ENCODE measurements at regions not wholly inside any gene's neighbourhood (a gene's known extent, or its start where the extent isn't known, plus 50 kb on each side); places are given as distances from the start of the nearest gene placed in this dataset.

DNA sequence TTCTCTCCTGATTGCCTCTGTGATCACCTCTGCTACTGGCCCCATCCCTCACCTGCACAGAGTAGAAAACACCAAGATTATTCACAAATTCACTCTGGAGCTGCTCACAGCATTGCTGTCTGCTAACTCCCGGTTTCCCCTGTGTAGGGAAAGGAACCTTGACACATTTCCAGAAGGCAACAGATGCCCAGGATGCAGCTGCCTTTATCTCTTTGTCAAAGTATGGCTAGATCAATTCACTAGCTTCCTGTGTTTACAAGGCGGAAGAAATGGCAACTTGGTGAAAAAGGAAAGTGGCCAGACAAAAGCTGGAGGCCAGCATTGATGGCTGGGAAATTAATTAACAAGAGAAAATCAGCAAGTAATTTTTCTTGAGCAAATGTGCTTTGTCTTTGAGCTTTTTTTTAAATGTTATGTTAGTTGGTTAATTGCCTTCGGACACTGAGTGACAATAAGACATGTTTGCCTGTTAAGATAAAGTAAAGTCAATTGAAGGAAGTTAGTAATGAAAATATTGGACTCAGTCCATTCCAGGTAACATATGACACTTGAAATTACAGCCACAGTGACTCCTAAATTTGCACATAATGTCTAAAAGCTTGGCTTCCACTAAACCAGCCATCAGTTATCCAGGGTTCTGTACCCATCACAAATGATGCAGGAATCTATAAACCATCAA is 394.6 kb upstream of the IL12A start:
- no peak overlapping the region for H3K27ac ChIP-seq (ENCODE audit: low read depth)
- H3K4me3 Mint-ChIP-seq = no peak overlapping the region
- no peaks in the 10 kb centered on the region for H3F3A ChIP-seq (replicated peaks; ENCODE audit: low read depth)
- H3K36me3 ChIP-seq (ENCODE audit: insufficient read depth) = no peaks in the 10 kb centered on the region
- no peak for ATAC-seq
- H3K4me1 Mint-ChIP-seq = peaks cover 3% of the 10 kb centered on the region; the same call in 1 of the 3 replicates
- peaks cover 6% of the 10 kb centered on the region; the same call in 1 of the 2 replicates for H3K9me2 ChIP-seq (ENCODE audit: insufficient read depth)
- no peaks in the 10 kb centered on the region for H4K20me1 ChIP-seq (replicated peaks; ENCODE audit: insufficient read depth)
- no peaks in the 10 kb centered on the region for H3K79me2 ChIP-seq (replicated peaks; ENCODE audit: insufficient read depth)
- no peak overlapping the region for H3K4me3 ChIP-seq
- no peaks in the 10 kb centered on the region for H3K36me3 Mint-ChIP-seq (ENCODE audit: low read depth)
- H3K9me3 Mint-ChIP-seq = no peaks in the 10 kb centered on the region; the same call in 1 of the 3 replicates
- no peak for DNase-seq (ENCODE audit: low spot score)
- H3K4me2 ChIP-seq = no peak overlapping the region
- no peaks in the 10 kb centered on the region for H3K27me3 ChIP-seq (ENCODE audit: insufficient read depth)
- no peaks in the 10 kb centered on the region for H3K4me1 ChIP-seq (ENCODE audit: insufficient read depth)
- TF ChIP-seq, protein P1, sequence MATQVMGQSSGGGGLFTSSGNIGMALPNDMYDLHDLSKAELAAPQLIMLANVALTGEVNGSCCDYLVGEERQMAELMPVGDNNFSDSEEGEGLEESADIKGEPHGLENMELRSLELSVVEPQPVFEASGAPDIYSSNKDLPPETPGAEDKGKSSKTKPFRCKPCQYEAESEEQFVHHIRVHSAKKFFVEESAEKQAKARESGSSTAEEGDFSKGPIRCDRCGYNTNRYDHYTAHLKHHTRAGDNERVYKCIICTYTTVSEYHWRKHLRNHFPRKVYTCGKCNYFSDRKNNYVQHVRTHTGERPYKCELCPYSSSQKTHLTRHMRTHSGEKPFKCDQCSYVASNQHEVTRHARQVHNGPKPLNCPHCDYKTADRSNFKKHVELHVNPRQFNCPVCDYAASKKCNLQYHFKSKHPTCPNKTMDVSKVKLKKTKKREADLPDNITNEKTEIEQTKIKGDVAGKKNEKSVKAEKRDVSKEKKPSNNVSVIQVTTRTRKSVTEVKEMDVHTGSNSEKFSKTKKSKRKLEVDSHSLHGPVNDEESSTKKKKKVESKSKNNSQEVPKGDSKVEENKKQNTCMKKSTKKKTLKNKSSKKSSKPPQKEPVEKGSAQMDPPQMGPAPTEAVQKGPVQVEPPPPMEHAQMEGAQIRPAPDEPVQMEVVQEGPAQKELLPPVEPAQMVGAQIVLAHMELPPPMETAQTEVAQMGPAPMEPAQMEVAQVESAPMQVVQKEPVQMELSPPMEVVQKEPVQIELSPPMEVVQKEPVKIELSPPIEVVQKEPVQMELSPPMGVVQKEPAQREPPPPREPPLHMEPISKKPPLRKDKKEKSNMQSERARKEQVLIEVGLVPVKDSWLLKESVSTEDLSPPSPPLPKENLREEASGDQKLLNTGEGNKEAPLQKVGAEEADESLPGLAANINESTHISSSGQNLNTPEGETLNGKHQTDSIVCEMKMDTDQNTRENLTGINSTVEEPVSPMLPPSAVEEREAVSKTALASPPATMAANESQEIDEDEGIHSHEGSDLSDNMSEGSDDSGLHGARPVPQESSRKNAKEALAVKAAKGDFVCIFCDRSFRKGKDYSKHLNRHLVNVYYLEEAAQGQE (IDR thresholded peaks at IDR 0.05; ENCODE audit: unreplicated experiment) = no peak
- no peak for TF ChIP-seq ZNF114 (CRISPR knock-in tag; IDR thresholded peaks at IDR 0.05)
- TF ChIP-seq, protein P2, sequence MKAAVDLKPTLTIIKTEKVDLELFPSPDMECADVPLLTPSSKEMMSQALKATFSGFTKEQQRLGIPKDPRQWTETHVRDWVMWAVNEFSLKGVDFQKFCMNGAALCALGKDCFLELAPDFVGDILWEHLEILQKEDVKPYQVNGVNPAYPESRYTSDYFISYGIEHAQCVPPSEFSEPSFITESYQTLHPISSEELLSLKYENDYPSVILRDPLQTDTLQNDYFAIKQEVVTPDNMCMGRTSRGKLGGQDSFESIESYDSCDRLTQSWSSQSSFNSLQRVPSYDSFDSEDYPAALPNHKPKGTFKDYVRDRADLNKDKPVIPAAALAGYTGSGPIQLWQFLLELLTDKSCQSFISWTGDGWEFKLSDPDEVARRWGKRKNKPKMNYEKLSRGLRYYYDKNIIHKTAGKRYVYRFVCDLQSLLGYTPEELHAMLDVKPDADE (IDR thresholded peaks at IDR 0.05) = no peak
- TF ChIP-seq EZH2phosphoT487 (IDR thresholded peaks at IDR 0.05; ENCODE audit: unreplicated experiment) = no peak
- no peak for TF ChIP-seq EZH2 (IDR thresholded peaks at IDR 0.05; ENCODE audit: low read depth, unreplicated experiment)
- peak overlapping the region; percentile 14; the same call in 1 of the 2 replicates for H2AFZ ChIP-seq
- H3K27me3 Mint-ChIP-seq (ENCODE audit: insufficient read depth, low read depth, poor library complexity) = no peaks in the 10 kb centered on the region
- no peak overlapping the region for H3K27ac Mint-ChIP-seq

DNA sequence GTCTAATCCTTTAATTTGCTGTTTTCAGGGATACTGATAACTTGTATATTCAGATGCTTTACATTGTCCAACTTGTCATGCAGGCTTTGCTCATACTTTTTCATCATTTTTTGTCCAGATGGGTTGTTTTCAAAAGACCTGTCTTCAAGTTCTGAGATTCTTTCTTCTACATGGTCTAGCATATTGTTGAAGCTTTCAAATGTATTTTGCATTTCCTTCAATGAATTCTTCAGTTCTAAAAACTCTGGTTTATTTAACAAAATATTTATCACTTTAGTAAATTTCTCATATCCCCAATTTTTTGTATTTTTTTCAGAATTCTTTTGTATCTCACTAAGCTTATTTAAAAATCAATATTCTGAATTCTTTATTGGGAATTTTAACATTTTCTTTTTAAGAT is 388.3 kb upstream of the IL12A start:
- ATAC-seq (no peak), DNase-seq (ENCODE audit: low spot score) (no peak)
- no peaks in the 10 kb centered on the region for H3F3A ChIP-seq (replicated peaks; ENCODE audit: low read depth)
- no peaks in the 10 kb centered on the region for H3K36me3 ChIP-seq (ENCODE audit: insufficient read depth)
- no peak overlapping the region for H3K27ac ChIP-seq (ENCODE audit: low read depth)
- H3K36me3 Mint-ChIP-seq (ENCODE audit: low read depth) = no peaks in the 10 kb centered on the region
- H3K27me3 Mint-ChIP-seq (ENCODE audit: insufficient read depth, low read depth, poor library complexity) = no peaks in the 10 kb centered on the region
- H3K79me2 ChIP-seq (replicated peaks; ENCODE audit: insufficient read depth) = no peaks in the 10 kb centered on the region
- no peak overlapping the region for H3K4me3 Mint-ChIP-seq
- H3K4me3 ChIP-seq = no peak overlapping the region
- peaks cover 7% of the 10 kb centered on the region; the same call in 1 of the 2 replicates for H3K9me2 ChIP-seq (ENCODE audit: insufficient read depth)
- no peak overlapping the region for H3K27ac Mint-ChIP-seq
- no peak overlapping the region for H2AFZ ChIP-seq
- no peaks in the 10 kb centered on the region for H3K27me3 ChIP-seq (ENCODE audit: insufficient read depth)
- no peaks in the 10 kb centered on the region for H3K4me1 Mint-ChIP-seq
- H4K20me1 ChIP-seq (replicated peaks; ENCODE audit: insufficient read depth) = no peaks in the 10 kb centered on the region
- peaks cover 4% of the 10 kb centered on the region; the same call in 2 of the 3 replicates for H3K9me3 Mint-ChIP-seq
- no peak for TF ChIP-seq POLR2AphosphoS5 (IDR thresholded peaks at IDR 0.05; ENCODE audit: low read depth)
- TF ChIP-seq NANOG (IDR thresholded peaks at IDR 0.05; ENCODE audit: borderline replicate concordance) = no peak
- TF ChIP-seq, protein P1 (IDR thresholded peaks at IDR 0.05; ENCODE audit: unreplicated experiment) = no peak
- TF ChIP-seq, protein P3, sequence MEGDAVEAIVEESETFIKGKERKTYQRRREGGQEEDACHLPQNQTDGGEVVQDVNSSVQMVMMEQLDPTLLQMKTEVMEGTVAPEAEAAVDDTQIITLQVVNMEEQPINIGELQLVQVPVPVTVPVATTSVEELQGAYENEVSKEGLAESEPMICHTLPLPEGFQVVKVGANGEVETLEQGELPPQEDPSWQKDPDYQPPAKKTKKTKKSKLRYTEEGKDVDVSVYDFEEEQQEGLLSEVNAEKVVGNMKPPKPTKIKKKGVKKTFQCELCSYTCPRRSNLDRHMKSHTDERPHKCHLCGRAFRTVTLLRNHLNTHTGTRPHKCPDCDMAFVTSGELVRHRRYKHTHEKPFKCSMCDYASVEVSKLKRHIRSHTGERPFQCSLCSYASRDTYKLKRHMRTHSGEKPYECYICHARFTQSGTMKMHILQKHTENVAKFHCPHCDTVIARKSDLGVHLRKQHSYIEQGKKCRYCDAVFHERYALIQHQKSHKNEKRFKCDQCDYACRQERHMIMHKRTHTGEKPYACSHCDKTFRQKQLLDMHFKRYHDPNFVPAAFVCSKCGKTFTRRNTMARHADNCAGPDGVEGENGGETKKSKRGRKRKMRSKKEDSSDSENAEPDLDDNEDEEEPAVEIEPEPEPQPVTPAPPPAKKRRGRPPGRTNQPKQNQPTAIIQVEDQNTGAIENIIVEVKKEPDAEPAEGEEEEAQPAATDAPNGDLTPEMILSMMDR (conservative IDR thresholded peaks at IDR 0.05; ENCODE audit: low read depth in 2 of 2) = no peak
- no peaks in the 10 kb centered on the region for H3K4me1 ChIP-seq (ENCODE audit: insufficient read depth)
- no peak overlapping the region for H3K4me2 ChIP-seq
